H9 (cell line): ENCODE measurements at regions not wholly inside any gene's neighbourhood (a gene's known extent, or its start where the extent isn't known, plus 50 kb on each side); places are given as distances from the start of the nearest gene placed in this dataset.

Experiments used
- DNase-seq: peaks from one replicate; pipeline ENCODE4 v3.0.0-alpha.2; 2017
- H2AFZ ChIP-seq: one replicate; pipeline ENCODE4 v1.6.1; 2013; ENCODE audit warnings: mild to moderate bottlenecking, low read length, control low read depth, moderate library complexity
- H2AK5ac ChIP-seq: 2 replicates; pipeline ENCODE4 v1.6.1; 2013; ENCODE audit warnings: low read length, control low read depth, mixed read lengths; ENCODE audit not compliant: insufficient read length
- H2BK120ac ChIP-seq: one replicate; pipeline ENCODE4 v1.6.1; 2013; ENCODE audit warnings: low read depth, mild to moderate bottlenecking, low read length, control low read depth, inconsistent platforms; ENCODE audit not compliant: poor library complexity, severe bottlenecking
- H2BK12ac ChIP-seq: 2 replicates; pipeline ENCODE4 v1.6.1; 2013; ENCODE audit warnings: low read length, control low read depth, mixed read lengths, low read depth; ENCODE audit not compliant: insufficient read length
- H2BK15ac ChIP-seq: 2 replicates; pipeline ENCODE4 v1.6.1; 2013; ENCODE audit warnings: low read depth, low read length, control low read depth
- H2BK20ac ChIP-seq: one replicate; pipeline ENCODE4 v1.6.1; 2013; ENCODE audit warnings: low read depth, mild to moderate bottlenecking, low read length, control low read depth, inconsistent platforms; ENCODE audit not compliant: poor library complexity, severe bottlenecking
- H2BK5ac ChIP-seq: 2 replicates; pipeline ENCODE4 v1.6.1; 2013; ENCODE audit warnings: low read length, control low read depth, mixed read lengths; ENCODE audit not compliant: insufficient read length
- H3K14ac ChIP-seq: 2 replicates; pipeline ENCODE4 v1.6.1; 2013; ENCODE audit warnings: low read length, control low read depth; ENCODE audit not compliant: insufficient read depth
- H3K18ac ChIP-seq: 2 replicates; pipeline ENCODE4 v1.6.1; 2013; ENCODE audit warnings: low read depth, mild to moderate bottlenecking, mixed read lengths, low read length, control low read depth; ENCODE audit not compliant: insufficient read length
- H3K23ac ChIP-seq: 2 replicates; pipeline ENCODE4 v1.6.1; 2013; ENCODE audit warnings: low read length, control low read depth, mixed read lengths, low read depth; ENCODE audit not compliant: insufficient read length
- H3K23me2 ChIP-seq: 2 replicates; pipeline ENCODE4 v1.6.1; 2013; ENCODE audit warnings: low read depth, mild to moderate bottlenecking, mixed read lengths, low read length, control low read depth; ENCODE audit not compliant: insufficient read length, poor library complexity, severe bottlenecking
- H3K27ac ChIP-seq: 2 replicates; pipeline ENCODE4 v1.5.1; 2013; ENCODE audit warnings: low read length, control low read depth, mixed read lengths, low read depth; ENCODE audit not compliant: insufficient read length
- H3K27me3 ChIP-seq: 2 replicates; pipeline ENCODE4 v1.6.1; 2013; ENCODE audit warnings: low read length, control low read depth, inconsistent platforms; ENCODE audit not compliant: insufficient read depth
- H3K4ac ChIP-seq: 2 replicates; pipeline ENCODE4 v1.6.1; 2013; ENCODE audit warnings: low read depth, mild to moderate bottlenecking, control low read depth, inconsistent platforms, low read length, moderate library complexity
- H3K4me1 ChIP-seq: 2 replicates; pipeline ENCODE4 v1.6.1; 2013; ENCODE audit warnings: low read length, control low read depth, inconsistent platforms; ENCODE audit not compliant: insufficient read depth
- H3K4me2 ChIP-seq: 2 replicates; pipeline ENCODE4 v1.6.1; 2013; ENCODE audit warnings: low read length, control low read depth, mixed read lengths; ENCODE audit not compliant: insufficient read length, insufficient read depth
- H3K56ac ChIP-seq: 2 replicates; pipeline ENCODE4 v1.6.1; 2013; ENCODE audit warnings: low read depth, mild to moderate bottlenecking, mixed read lengths, low read length, control low read depth; ENCODE audit not compliant: insufficient read length
- H3K79me1 ChIP-seq: 2 replicates; pipeline ENCODE4 v1.6.1; 2013; ENCODE audit warnings: low read depth, mild to moderate bottlenecking, moderate library complexity, low read length, control low read depth, inconsistent platforms; ENCODE audit not compliant: insufficient read depth, poor library complexity, severe bottlenecking
- H3K79me2 ChIP-seq: 2 replicates; pipeline ENCODE4 v1.6.1; 2013; ENCODE audit warnings: low read length, control low read depth, inconsistent platforms; ENCODE audit not compliant: insufficient read depth
- H3K9ac ChIP-seq: 2 replicates; pipeline ENCODE4 v1.6.1; 2013; ENCODE audit warnings: low read length, control low read depth, mixed read lengths; ENCODE audit not compliant: insufficient read length; ENCODE audit errors: extremely low read depth
- H3K9me3 ChIP-seq: one replicate; pipeline ENCODE4 v1.6.1; 2013; ENCODE audit warnings: low read depth, low read length, inconsistent platforms; ENCODE audit not compliant: control insufficient read depth
- H3T11ph ChIP-seq: one replicate; pipeline ENCODE4 v1.6.1; 2013; ENCODE audit warnings: mild to moderate bottlenecking, low read length, control low read depth, inconsistent platforms
- H4K20me1 ChIP-seq: one replicate; pipeline ENCODE4 v1.6.1; 2013; ENCODE audit not compliant: control insufficient read depth, insufficient read length, insufficient read depth
- H4K5ac ChIP-seq: 2 replicates; pipeline ENCODE4 v1.6.1; 2013; ENCODE audit warnings: low read depth, mild to moderate bottlenecking, mixed read lengths, low read length, control low read depth; ENCODE audit not compliant: insufficient read length
- H4K8ac ChIP-seq: replicated peaks from 2 replicates; pipeline ENCODE4 v1.6.1; 2013; ENCODE audit warnings: low read length, control low read depth, mixed read lengths, low read depth; ENCODE audit not compliant: insufficient read length
- H4K91ac ChIP-seq: 2 replicates; pipeline ENCODE4 v1.6.1; 2013; ENCODE audit warnings: low read depth, mild to moderate bottlenecking, moderate library complexity, mixed read lengths, low read length, control low read depth; ENCODE audit not compliant: insufficient read length
- H3K27ac Mint-ChIP-seq, 3 experiments: 2 replicates in 2 of 3; 3 replicates in 1 of 3; pipeline ENCODE4 v1.8.0; 2020 to 2021; ENCODE audit warnings: mixed read lengths in 3 of 3, mild to moderate bottlenecking in 1 of 3, moderate library complexity in 1 of 3
- H3K27me3 Mint-ChIP-seq: 2 replicates; pipeline ENCODE4 v1.8.0; 2021; ENCODE audit warnings: low read depth, mild to moderate bottlenecking, moderate library complexity, mixed read lengths
- H3K36me3 Mint-ChIP-seq, 3 experiments: 2 replicates in 2 of 3; 3 replicates in 1 of 3; pipeline ENCODE4 v1.8.0; 2020 to 2021; ENCODE audit warnings: low read depth in 3 of 3, mixed read lengths in 3 of 3; ENCODE audit not compliant: insufficient read depth in 1 of 3
- H3K4me1 Mint-ChIP-seq, 2 experiments: 2 replicates each; pipeline ENCODE4 v1.8.0; 2020; ENCODE audit warnings: mixed read lengths in 2 of 2
- H3K4me3 Mint-ChIP-seq, 2 experiments: 2 replicates in 1 of 2; 3 replicates in 1 of 2; pipeline ENCODE4 v1.8.0; 2020 to 2021; ENCODE audit warnings: mild to moderate bottlenecking in 2 of 2, mixed read lengths in 2 of 2, moderate library complexity in 1 of 2
- H3K9me3 Mint-ChIP-seq, 2 experiments: 2 replicates in 1 of 2; 3 replicates in 1 of 2; pipeline ENCODE4 v1.8.0; 2020; ENCODE audit warnings: mild to moderate bottlenecking in 2 of 2, mixed read lengths in 2 of 2, moderate library complexity in 1 of 2
- CTCF ChIP-seq: fragments of 200-600 bp; sonication (generic); conservative IDR thresholded peaks from 3 replicates; pipeline ENCODE4 v1.8.0; 2021; ENCODE audit warnings: antibody characterized with exemption, mild to moderate bottlenecking
- WGBS: extraction: QIAGEN DNeasy Blood & Tissue Kit; methylation state at CpG from one replicate; pipeline ENCODE4 v1.1.7; 2013; ENCODE audit warnings: missing lambda C conversion rate, low lambda C conversion rate, mixed read lengths; ENCODE audit not compliant: insufficient read length; ENCODE audit errors: extremely low coverage; 5-methylcytosine and 5-hydroxymethylcytosine counted together

DNA sequence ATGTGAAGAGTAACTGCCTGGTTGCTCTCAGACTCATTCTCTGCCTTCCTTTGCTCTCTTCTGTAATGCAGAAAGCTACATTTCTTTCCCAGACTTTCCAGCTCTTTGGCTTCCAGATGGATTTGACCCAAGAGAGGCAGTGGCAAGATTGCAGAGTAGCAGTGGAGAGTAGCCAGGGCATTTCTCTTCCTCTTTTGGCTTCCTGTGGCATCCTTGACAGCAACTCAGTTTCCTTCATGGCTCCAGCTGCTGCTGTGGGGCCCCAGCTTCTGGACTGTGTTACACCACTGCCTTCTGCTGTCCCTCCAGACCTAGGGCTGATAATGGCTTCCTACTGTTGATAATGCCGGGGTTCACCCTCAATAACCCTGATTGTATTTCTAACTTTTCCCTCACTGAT is 469.4 kb upstream of the SPRED2 start:
- H3K27me3 ChIP-seq = no peaks in the 10 kb centered on the region
- Mint-ChIP-seq H3K36me3 (no peaks in the 10 kb centered on the region), H3K27me3 (no peaks in the 10 kb centered on the region), H3K4me1 (no peaks in the 10 kb centered on the region), H3K9me3 (no peaks in the 10 kb centered on the region; a peak in 1 of 5 replicates), H3K4me3 (no peak overlapping the region), H3K27ac (no peak overlapping the region)
- no peaks in the 10 kb centered on the region for H3K4me1 ChIP-seq
- no peak overlapping the region for H4K91ac ChIP-seq
- H4K5ac ChIP-seq = no peak overlapping the region
- no peak overlapping the region for H3K4ac ChIP-seq
- no peak for TF ChIP-seq CTCF
- H3K79me2 ChIP-seq = no peaks in the 10 kb centered on the region
- H3K18ac ChIP-seq = no peak overlapping the region
- no peak overlapping the region for H2BK120ac ChIP-seq
- DNase-seq = no peak
- WGBS = no CpG with 5 or more reads among the region's 1 CpG
- no peak overlapping the region for H2AK5ac ChIP-seq
- H3K9ac ChIP-seq = no peak overlapping the region
- no peaks in the 10 kb centered on the region for H3K79me1 ChIP-seq
- H3K4me2 ChIP-seq = no peak overlapping the region
- no peak overlapping the region for H2BK5ac ChIP-seq
- H2AFZ ChIP-seq = no peak overlapping the region
- H4K20me1 ChIP-seq = no peaks in the 10 kb centered on the region
- no peak overlapping the region for H4K8ac ChIP-seq
- H2BK12ac ChIP-seq = no peak overlapping the region
- H2BK15ac ChIP-seq = no peak overlapping the region
- no peaks in the 10 kb centered on the region for H3K9me3 ChIP-seq
- H3K23me2 ChIP-seq = no peaks in the 10 kb centered on the region
- no peak overlapping the region for H3T11ph ChIP-seq
- no peak overlapping the region for H3K14ac ChIP-seq
- no peak overlapping the region for H3K23ac ChIP-seq
- H3K56ac ChIP-seq = no peak overlapping the region
- no peak overlapping the region for H2BK20ac ChIP-seq
- no peak overlapping the region for H3K27ac ChIP-seq
